ENCODE measurements at regions not wholly inside any gene's neighbourhood (a gene's known extent, or its start where the extent isn't known, plus 50 kb on each side); places are given as distances from the start of the nearest gene placed in this dataset.

- DNase-seq, result no peak
- Histone ChIP-seq H3K4me1 (ENCODE audit: insufficient read depth) (peaks cover 2% of the 10 kb centered on the region), H3K36me3 (no peaks in the 10 kb centered on the region), H3K27me3 (no peaks in the 10 kb centered on the region), H3K9me3 (no peaks in the 10 kb centered on the region), H3K4me3 (no peak overlapping the region), H3K27ac (no peak overlapping the region)
- TF ChIP-seq CTCF (IDR thresholded peaks at IDR 0.05) (no peak), EP300 (IDR thresholded peaks at IDR 0.05) (no peak), POLR2A (IDR thresholded peaks at IDR 0.05) (no peak)
- intact Hi-C loops (cut with DNase I), result loop anchor here in 3 of 4 donors (10.0 kb wide), 3 partner anchors 870 to 1420 kb away; partner anchors contain the start of gene KLF6 (in 1 of the 3)
- 98 to 100% (median 98%) methylated on average over 2 of the region's 2 CpGs for WGBS, 3 donors
Measured at GRCh38 chr10:4654496-4654895, 171.5 kb upstream of the AKR1E2 start.

- no peaks in the 10 kb centered on the region for H3K36me3 ChIP-seq
- H3K4me1 ChIP-seq (ENCODE audit: insufficient read depth), result peaks cover 2% of the 10 kb centered on the region
- H3K27ac ChIP-seq, result no peak overlapping the region
- DNase-seq, result no peak
- H3K9me3 ChIP-seq, result no peaks in the 10 kb centered on the region
- intact Hi-C loops (cut with DNase I), result loop anchor here in 3 of 4 donors (10.0 kb wide), 3 partner anchors 868 to 1418 kb away; partner anchors contain the start of gene KLF6 (in 1 of the 3)
- WGBS, 3 donors, result 86 to 92% (median 87%) methylated on average over 8 of the region's 8 CpGs
- no peak overlapping the region for H3K4me3 ChIP-seq
- H3K27me3 ChIP-seq, result no peaks in the 10 kb centered on the region
- TF ChIP-seq CTCF (IDR thresholded peaks at IDR 0.05), result no peak
- no peak for TF ChIP-seq POLR2A (IDR thresholded peaks at IDR 0.05)
- TF ChIP-seq EP300 (IDR thresholded peaks at IDR 0.05), result no peak
Measured at GRCh38 chr10:4653160-4653559, 172.8 kb upstream of the AKR1E2 start.

GRCh38 chr10:4652111-4653010 is 173.6 kb upstream of the AKR1E2 start:
- 54 to 65% (median 60%) methylated on average over 8 of the region's 8 CpGs for WGBS, 3 donors
- intact Hi-C loops (cut with DNase I), result loop anchor here in 3 of 4 donors (10.0 kb wide), 3 partner anchors 868 to 1418 kb away; partner anchors contain the start of gene KLF6 (in 1 of the 3)
- H3K36me3 ChIP-seq, result no peaks in the 10 kb centered on the region
- TF ChIP-seq POLR2A (IDR thresholded peaks at IDR 0.05) (no peak), CTCF (IDR thresholded peaks at IDR 0.05) (no peak), EP300 (IDR thresholded peaks at IDR 0.05) (no peak)
- H3K4me1 ChIP-seq (ENCODE audit: insufficient read depth), result peaks cover 2% of the 10 kb centered on the region
- H3K4me3 ChIP-seq, result no peak overlapping the region
- DNase-seq, result no peak
- H3K27me3 ChIP-seq, result no peaks in the 10 kb centered on the region
- H3K9me3 ChIP-seq, result no peaks in the 10 kb centered on the region
- no peak overlapping the region for H3K27ac ChIP-seq

- no peak overlapping the region for H3K4me3 ChIP-seq
- no peaks in the 10 kb centered on the region for H3K36me3 ChIP-seq
- H3K27me3 ChIP-seq, result no peaks in the 10 kb centered on the region
- no peak overlapping the region for H3K27ac ChIP-seq
- peaks cover 2% of the 10 kb centered on the region for H3K4me1 ChIP-seq (ENCODE audit: insufficient read depth)
- H3K9me3 ChIP-seq, result no peaks in the 10 kb centered on the region
- DNase-seq, result no peak
- 96 to 98% (median 97%) methylated on average over 5 of the region's 5 CpGs for WGBS, 3 donors
- intact Hi-C loops (cut with DNase I), result loop anchor here in 3 of 4 donors (10.0 kb wide), 3 partner anchors 867 to 1417 kb away; partner anchors contain the start of gene KLF6 (in 1 of the 3)
- TF ChIP-seq EP300 (IDR thresholded peaks at IDR 0.05) (no peak), CTCF (IDR thresholded peaks at IDR 0.05) (no peak), POLR2A (IDR thresholded peaks at IDR 0.05) (no peak)
Measured at GRCh38 chr10:4651404-4652037, 174.5 kb upstream of the AKR1E2 start.
